WTC11 (cell line): ENCODE measurements at regions not wholly inside any gene's neighbourhood (a gene's known extent, or its start where the extent isn't known, plus 50 kb on each side); places are given as distances from the start of the nearest gene placed in this dataset.

Experiments
- TF ChIP-seq, protein P1 (sequence below): fragments of 200-600 bp; IDR thresholded peaks from 2 replicates; pipeline ENCODE4 v1.8.0; 2022; ENCODE audit warnings: antibody characterized with exemption
- TF ChIP-seq, protein P2 (sequence below): sonication (generic); formaldehyde crosslinking; IDR thresholded peaks from 2 replicates; pipeline ENCODE4 v1.8.1; 2022; ENCODE audit warnings: low read depth, missing genetic modification reagents, borderline replicate concordance

DNA sequence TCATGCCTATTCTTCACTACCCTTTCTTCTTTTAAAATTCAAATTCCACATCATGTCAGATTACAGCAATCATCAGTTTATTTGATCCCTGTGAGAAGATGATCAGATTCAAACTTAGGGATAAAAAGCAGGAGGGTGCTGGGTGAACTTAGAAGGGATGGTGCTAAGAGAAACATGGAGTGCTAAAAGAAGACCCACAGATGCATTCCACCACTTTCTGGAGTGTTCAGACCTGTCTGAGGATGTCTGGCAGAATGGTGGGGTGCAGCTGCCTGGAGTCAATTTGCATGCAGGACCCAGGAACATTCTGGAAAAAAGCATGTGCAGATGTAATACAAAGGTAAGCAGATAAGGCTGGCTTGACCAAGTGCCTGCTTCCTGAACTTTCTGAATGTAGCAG lies 372.9 kb upstream of the RUNX1 start:
- TF ChIP-seq, protein P1, sequence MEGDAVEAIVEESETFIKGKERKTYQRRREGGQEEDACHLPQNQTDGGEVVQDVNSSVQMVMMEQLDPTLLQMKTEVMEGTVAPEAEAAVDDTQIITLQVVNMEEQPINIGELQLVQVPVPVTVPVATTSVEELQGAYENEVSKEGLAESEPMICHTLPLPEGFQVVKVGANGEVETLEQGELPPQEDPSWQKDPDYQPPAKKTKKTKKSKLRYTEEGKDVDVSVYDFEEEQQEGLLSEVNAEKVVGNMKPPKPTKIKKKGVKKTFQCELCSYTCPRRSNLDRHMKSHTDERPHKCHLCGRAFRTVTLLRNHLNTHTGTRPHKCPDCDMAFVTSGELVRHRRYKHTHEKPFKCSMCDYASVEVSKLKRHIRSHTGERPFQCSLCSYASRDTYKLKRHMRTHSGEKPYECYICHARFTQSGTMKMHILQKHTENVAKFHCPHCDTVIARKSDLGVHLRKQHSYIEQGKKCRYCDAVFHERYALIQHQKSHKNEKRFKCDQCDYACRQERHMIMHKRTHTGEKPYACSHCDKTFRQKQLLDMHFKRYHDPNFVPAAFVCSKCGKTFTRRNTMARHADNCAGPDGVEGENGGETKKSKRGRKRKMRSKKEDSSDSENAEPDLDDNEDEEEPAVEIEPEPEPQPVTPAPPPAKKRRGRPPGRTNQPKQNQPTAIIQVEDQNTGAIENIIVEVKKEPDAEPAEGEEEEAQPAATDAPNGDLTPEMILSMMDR, result no peak
- TF ChIP-seq, protein P2, sequence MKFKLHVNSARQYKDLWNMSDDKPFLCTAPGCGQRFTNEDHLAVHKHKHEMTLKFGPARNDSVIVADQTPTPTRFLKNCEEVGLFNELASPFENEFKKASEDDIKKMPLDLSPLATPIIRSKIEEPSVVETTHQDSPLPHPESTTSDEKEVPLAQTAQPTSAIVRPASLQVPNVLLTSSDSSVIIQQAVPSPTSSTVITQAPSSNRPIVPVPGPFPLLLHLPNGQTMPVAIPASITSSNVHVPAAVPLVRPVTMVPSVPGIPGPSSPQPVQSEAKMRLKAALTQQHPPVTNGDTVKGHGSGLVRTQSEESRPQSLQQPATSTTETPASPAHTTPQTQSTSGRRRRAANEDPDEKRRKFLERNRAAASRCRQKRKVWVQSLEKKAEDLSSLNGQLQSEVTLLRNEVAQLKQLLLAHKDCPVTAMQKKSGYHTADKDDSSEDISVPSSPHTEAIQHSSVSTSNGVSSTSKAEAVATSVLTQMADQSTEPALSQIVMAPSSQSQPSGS (CRISPR knock-in tag), result no peak
